DND-41 (cell line): ENCODE measurements at regions not wholly inside any gene's neighbourhood (a gene's known extent, or its start where the extent isn't known, plus 50 kb on each side); places are given as distances from the start of the nearest gene placed in this dataset.

Experiments
- EZH2 ChIP-seq: IDR thresholded peaks from 3 replicates; pipeline ENCODE4 v1.6.1; 2012; ENCODE audit warnings: borderline replicate concordance, low read depth, mild to moderate bottlenecking, moderate library complexity, low read length, inconsistent platforms; ENCODE audit not compliant: severe bottlenecking
- TF ChIP-seq, protein P1 (sequence below): IDR thresholded peaks from 2 replicates; pipeline ENCODE4 v1.5.1; 2012; ENCODE audit warnings: borderline replicate concordance, low read length, moderate library complexity, mild to moderate bottlenecking; ENCODE audit not compliant: poor library complexity, severe bottlenecking; ENCODE audit errors: extremely low read depth

DNA sequence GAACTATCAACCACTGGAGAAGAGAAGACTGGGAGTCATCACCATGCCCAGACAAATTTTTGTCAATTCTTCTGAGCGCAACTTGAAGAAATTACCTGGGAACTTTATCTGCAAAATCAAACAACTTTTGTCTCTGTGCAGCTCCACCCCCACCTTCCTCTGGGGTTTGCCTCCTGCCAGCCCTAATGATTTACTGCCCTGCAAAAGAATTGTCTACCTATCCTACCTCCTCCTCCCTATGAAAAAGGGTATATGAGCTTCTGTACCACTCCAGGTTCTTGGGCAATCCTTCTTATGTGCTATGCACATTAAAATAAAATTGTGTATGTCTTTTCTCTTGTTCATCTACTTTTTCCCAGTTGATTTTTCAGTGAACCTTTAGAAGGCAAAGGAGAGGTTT, 191.9 kb downstream of the URB2 start:
- TF ChIP-seq, protein P1, sequence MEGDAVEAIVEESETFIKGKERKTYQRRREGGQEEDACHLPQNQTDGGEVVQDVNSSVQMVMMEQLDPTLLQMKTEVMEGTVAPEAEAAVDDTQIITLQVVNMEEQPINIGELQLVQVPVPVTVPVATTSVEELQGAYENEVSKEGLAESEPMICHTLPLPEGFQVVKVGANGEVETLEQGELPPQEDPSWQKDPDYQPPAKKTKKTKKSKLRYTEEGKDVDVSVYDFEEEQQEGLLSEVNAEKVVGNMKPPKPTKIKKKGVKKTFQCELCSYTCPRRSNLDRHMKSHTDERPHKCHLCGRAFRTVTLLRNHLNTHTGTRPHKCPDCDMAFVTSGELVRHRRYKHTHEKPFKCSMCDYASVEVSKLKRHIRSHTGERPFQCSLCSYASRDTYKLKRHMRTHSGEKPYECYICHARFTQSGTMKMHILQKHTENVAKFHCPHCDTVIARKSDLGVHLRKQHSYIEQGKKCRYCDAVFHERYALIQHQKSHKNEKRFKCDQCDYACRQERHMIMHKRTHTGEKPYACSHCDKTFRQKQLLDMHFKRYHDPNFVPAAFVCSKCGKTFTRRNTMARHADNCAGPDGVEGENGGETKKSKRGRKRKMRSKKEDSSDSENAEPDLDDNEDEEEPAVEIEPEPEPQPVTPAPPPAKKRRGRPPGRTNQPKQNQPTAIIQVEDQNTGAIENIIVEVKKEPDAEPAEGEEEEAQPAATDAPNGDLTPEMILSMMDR = no peak
- TF ChIP-seq EZH2 = no peak
